WTC11 (cell line): ENCODE measurements at regions not wholly inside any gene's neighbourhood (a gene's known extent, or its start where the extent isn't known, plus 50 kb on each side); places are given as distances from the start of the nearest gene placed in this dataset.

ENCODE experiments used
- ATAC-seq: fragments of 200-7000 bp; cut with Tn5 transposase; 2 replicates; pipeline ENCODE4 v1.10.0; 2021; ENCODE audit warnings: mild to moderate bottlenecking, moderate library complexity
- CTCF ChIA-PET: fragments of 300-600 bp; sonication (Branson Sonifier 250); formaldehyde crosslinking; loops from one replicate; lab custom pipeline; 2021; ENCODE audit warnings: antibody characterized with exemption; lab: Charles Lee
- POLR2A ChIA-PET: fragments of 350-600 bp; sonication (Branson Sonifier 250); formaldehyde crosslinking; loops from one replicate; lab custom pipeline; 2021; ENCODE audit warnings: antibody characterized with exemption; lab: Charles Lee
- DNase-seq: peaks from one replicate; pipeline ENCODE4 v3.0.0; 2021; ENCODE audit warnings: low spot score
- H3K27ac Mint-ChIP-seq: 2 replicates; pipeline ENCODE4 v1.8.0; 2021; ENCODE audit warnings: mixed read lengths
- H3K27me3 Mint-ChIP-seq: 2 replicates; pipeline ENCODE4 v1.8.0; 2021; ENCODE audit warnings: low read depth, mild to moderate bottlenecking, moderate library complexity, mixed read lengths
- H3K36me3 Mint-ChIP-seq: 2 replicates; pipeline ENCODE4 v1.8.0; 2021; ENCODE audit warnings: mixed read lengths
- H3K4me1 Mint-ChIP-seq: 2 replicates; pipeline ENCODE4 v1.8.0; 2022; ENCODE audit warnings: mixed read lengths
- H3K4me3 Mint-ChIP-seq: 2 replicates; pipeline ENCODE4 v1.8.0; 2021; ENCODE audit warnings: mild to moderate bottlenecking, moderate library complexity, mixed read lengths
- H3K9me3 Mint-ChIP-seq: 2 replicates; pipeline ENCODE4 v1.8.0; 2021; ENCODE audit warnings: mixed read lengths
- CDX4 ChIP-seq: fragments of 250-450 bp; sonication (Bioruptor Pico); IDR thresholded peaks from 2 replicates; pipeline ENCODE4 v1.9.0; 2021; ENCODE audit warnings: moderate library complexity, mild to moderate bottlenecking, inconsistent platforms, borderline replicate concordance
- CREM ChIP-seq: sonication (generic); formaldehyde crosslinking; IDR thresholded peaks from 2 replicates; pipeline ENCODE4 v1.8.1; 2022; ENCODE audit warnings: mild to moderate bottlenecking, missing genetic modification reagents, moderate library complexity
- E2F5 ChIP-seq: sonication (generic); formaldehyde crosslinking; IDR thresholded peaks from 2 replicates; pipeline ENCODE4 v1.8.1; 2022; ENCODE audit warnings: mild to moderate bottlenecking, moderate library complexity, missing genetic modification reagents
- ERG ChIP-seq: fragments of 250-450 bp; sonication (Bioruptor Pico); IDR thresholded peaks from 2 replicates; pipeline ENCODE4 v1.8.0; 2021; ENCODE audit warnings: mild to moderate bottlenecking
- GRHL2 ChIP-seq: fragments of 250-450 bp; sonication (Bioruptor Pico); IDR thresholded peaks from 2 replicates; pipeline ENCODE4 v1.8.0; 2022; ENCODE audit warnings: mild to moderate bottlenecking, moderate library complexity; ENCODE audit not compliant: insufficient replicate concordance, severe bottlenecking
- GTF2I ChIP-seq: fragments of 250-450 bp; sonication (Bioruptor Pico); conservative IDR thresholded peaks from 2 replicates; pipeline ENCODE4 v1.4.0; 2021; ENCODE audit warnings: mild to moderate bottlenecking
- IRF1 ChIP-seq: sonication (generic); formaldehyde crosslinking; IDR thresholded peaks from 2 replicates; pipeline ENCODE4 v1.8.0; 2023; ENCODE audit warnings: missing genetic modification reagents
- IRF2 ChIP-seq: sonication (generic); formaldehyde crosslinking; IDR thresholded peaks from 2 replicates; pipeline ENCODE4 v1.8.0; 2022; ENCODE audit warnings: low read depth, missing genetic modification reagents, borderline replicate concordance
- MAX ChIP-seq: sonication (generic); formaldehyde crosslinking; IDR thresholded peaks from 2 replicates; pipeline ENCODE4 v1.8.0; 2022; ENCODE audit warnings: mild to moderate bottlenecking, missing genetic modification reagents
- NR2C2 ChIP-seq: sonication (generic); formaldehyde crosslinking; IDR thresholded peaks from 2 replicates; pipeline ENCODE4 v1.8.0; 2022; ENCODE audit warnings: mild to moderate bottlenecking, missing genetic modification reagents
- PRRX2 ChIP-seq: fragments of 250-450 bp; sonication (Bioruptor Pico); IDR thresholded peaks from 2 replicates; pipeline ENCODE4 v1.8.0; 2021; ENCODE audit warnings: mild to moderate bottlenecking
- RELA ChIP-seq: sonication (generic); formaldehyde crosslinking; IDR thresholded peaks from 2 replicates; pipeline ENCODE4 v1.8.1; 2022; ENCODE audit warnings: missing genetic modification reagents, mild to moderate bottlenecking, borderline replicate concordance
- SMAD3 ChIP-seq: sonication (generic); formaldehyde crosslinking; IDR thresholded peaks from 2 replicates; pipeline ENCODE4 v1.8.0; 2022; ENCODE audit warnings: missing genetic modification reagents, mild to moderate bottlenecking, borderline replicate concordance
- TEAD1 ChIP-seq: sonication (generic); formaldehyde crosslinking; IDR thresholded peaks from 2 replicates; pipeline ENCODE4 v1.8.0; 2022; ENCODE audit warnings: mild to moderate bottlenecking, missing genetic modification reagents
- ZNF121 ChIP-seq: sonication (generic); formaldehyde crosslinking; IDR thresholded peaks from 2 replicates; pipeline ENCODE4 v1.8.0; 2023; ENCODE audit warnings: missing genetic modification reagents
- ZNF317 ChIP-seq: sonication (generic); formaldehyde crosslinking; IDR thresholded peaks from 2 replicates; pipeline ENCODE4 v1.8.1; 2023; ENCODE audit warnings: low read depth, mild to moderate bottlenecking, moderate library complexity, missing genetic modification reagents, borderline replicate concordance
- ZNF416 ChIP-seq: fragments of 250-450 bp; sonication (Bioruptor Pico); IDR thresholded peaks from 2 replicates; pipeline ENCODE4 v1.9.0; 2021; ENCODE audit warnings: mild to moderate bottlenecking, inconsistent platforms
- TF ChIP-seq, protein P1 (sequence below): fragments of 250-450 bp; sonication (Bioruptor Pico); IDR thresholded peaks from 2 replicates; pipeline ENCODE4 v1.9.0; 2021; ENCODE audit warnings: mild to moderate bottlenecking, borderline replicate concordance
- TF ChIP-seq, protein P2 (sequence below): sonication (generic); formaldehyde crosslinking; IDR thresholded peaks from 2 replicates; pipeline ENCODE4 v1.8.0; 2022; ENCODE audit warnings: mild to moderate bottlenecking, missing genetic modification reagents
- TF ChIP-seq, protein P3 (sequence below): fragments of 250-450 bp; sonication (Bioruptor Pico); IDR thresholded peaks from 2 replicates; pipeline ENCODE4 v2.1.2; 2022; ENCODE audit warnings: mild to moderate bottlenecking, moderate library complexity
- TF ChIP-seq, protein P4 (sequence below): sonication (generic); formaldehyde crosslinking; IDR thresholded peaks from 2 replicates; pipeline ENCODE4 v1.8.0; 2022; ENCODE audit warnings: mild to moderate bottlenecking, missing genetic modification reagents

DNA sequence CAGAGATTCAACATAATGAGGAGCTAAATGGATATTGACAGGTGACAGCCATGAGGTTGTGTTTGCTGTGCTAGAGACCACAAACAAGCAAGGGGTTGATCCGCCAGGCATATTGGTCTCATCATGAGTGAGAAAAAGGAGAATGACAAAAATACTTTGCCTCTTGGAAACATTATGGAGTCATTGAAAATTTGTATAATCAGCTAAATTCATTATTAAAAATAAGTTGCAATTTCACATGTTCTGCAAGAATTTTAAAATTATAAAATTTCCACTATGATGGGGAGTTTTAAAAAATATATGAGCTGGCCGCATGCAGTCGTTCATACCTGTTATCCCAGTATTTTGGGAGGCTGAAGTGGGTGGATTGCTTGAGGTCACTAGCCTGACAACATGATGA lies 912.3 kb upstream of the SLC35B3 start:
- ATAC-seq (no peak), DNase-seq (no peak)
- Mint-ChIP-seq H3K36me3 (no peaks in the 10 kb centered on the region), H3K4me3 (no peak overlapping the region), H3K4me1 (peaks cover 11% of the 10 kb centered on the region), H3K27me3 (no peaks in the 10 kb centered on the region), H3K9me3 (no peaks in the 10 kb centered on the region), H3K27ac (no peak overlapping the region)
- no peak for TF ChIP-seq IRF2 (CRISPR knock-in tag)
- CTCF ChIA-PET = no interaction called here
- POLR2A ChIA-PET = no interaction called here

- POLR2A ChIA-PET = no interaction called here
- Mint-ChIP-seq H3K27me3 (no peaks in the 10 kb centered on the region), H3K4me1 (peaks cover 11% of the 10 kb centered on the region), H3K27ac (peak overlapping the region; percentile 38; the same call in 1 of the 2 replicates), H3K36me3 (no peaks in the 10 kb centered on the region), H3K9me3 (no peaks in the 10 kb centered on the region)
- ATAC-seq (peak; percentile 91), DNase-seq (no peak)
- CTCF ChIA-PET = no interaction called here
- TF ChIP-seq ZNF317 (CRISPR knock-in tag) (no peak), E2F5 (CRISPR knock-in tag) (no peak), GRHL2 (CRISPR knock-in tag) (no peak), PRRX2 (CRISPR knock-in tag) (no peak), ZNF416 (CRISPR knock-in tag) (no peak), NR2C2 (CRISPR knock-in tag) (no peak), IRF1 (CRISPR knock-in tag) (no peak), CDX4 (no peak), MAX (CRISPR knock-in tag) (no peak), SMAD3 (CRISPR knock-in tag) (no peak), RELA (CRISPR knock-in tag) (no peak)
- TF ChIP-seq, protein P1, sequence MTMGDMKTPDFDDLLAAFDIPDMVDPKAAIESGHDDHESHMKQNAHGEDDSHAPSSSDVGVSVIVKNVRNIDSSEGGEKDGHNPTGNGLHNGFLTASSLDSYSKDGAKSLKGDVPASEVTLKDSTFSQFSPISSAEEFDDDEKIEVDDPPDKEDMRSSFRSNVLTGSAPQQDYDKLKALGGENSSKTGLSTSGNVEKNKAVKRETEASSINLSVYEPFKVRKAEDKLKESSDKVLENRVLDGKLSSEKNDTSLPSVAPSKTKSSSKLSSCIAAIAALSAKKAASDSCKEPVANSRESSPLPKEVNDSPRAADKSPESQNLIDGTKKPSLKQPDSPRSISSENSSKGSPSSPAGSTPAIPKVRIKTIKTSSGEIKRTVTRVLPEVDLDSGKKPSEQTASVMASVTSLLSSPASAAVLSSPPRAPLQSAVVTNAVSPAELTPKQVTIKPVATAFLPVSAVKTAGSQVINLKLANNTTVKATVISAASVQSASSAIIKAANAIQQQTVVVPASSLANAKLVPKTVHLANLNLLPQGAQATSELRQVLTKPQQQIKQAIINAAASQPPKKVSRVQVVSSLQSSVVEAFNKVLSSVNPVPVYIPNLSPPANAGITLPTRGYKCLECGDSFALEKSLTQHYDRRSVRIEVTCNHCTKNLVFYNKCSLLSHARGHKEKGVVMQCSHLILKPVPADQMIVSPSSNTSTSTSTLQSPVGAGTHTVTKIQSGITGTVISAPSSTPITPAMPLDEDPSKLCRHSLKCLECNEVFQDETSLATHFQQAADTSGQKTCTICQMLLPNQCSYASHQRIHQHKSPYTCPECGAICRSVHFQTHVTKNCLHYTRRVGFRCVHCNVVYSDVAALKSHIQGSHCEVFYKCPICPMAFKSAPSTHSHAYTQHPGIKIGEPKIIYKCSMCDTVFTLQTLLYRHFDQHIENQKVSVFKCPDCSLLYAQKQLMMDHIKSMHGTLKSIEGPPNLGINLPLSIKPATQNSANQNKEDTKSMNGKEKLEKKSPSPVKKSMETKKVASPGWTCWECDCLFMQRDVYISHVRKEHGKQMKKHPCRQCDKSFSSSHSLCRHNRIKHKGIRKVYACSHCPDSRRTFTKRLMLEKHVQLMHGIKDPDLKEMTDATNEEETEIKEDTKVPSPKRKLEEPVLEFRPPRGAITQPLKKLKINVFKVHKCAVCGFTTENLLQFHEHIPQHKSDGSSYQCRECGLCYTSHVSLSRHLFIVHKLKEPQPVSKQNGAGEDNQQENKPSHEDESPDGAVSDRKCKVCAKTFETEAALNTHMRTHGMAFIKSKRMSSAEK (CRISPR knock-in tag) = no peak
- TF ChIP-seq, protein P2, sequence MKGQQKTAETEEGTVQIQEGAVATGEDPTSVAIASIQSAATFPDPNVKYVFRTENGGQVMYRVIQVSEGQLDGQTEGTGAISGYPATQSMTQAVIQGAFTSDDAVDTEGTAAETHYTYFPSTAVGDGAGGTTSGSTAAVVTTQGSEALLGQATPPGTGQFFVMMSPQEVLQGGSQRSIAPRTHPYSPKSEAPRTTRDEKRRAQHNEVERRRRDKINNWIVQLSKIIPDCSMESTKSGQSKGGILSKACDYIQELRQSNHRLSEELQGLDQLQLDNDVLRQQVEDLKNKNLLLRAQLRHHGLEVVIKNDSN (CRISPR knock-in tag) = no peak
- TF ChIP-seq, all 79 proteins: peak for 0
- no peak overlapping the region for H3K4me3 Mint-ChIP-seq
Measured at GRCh38 chr6:9346923-9347322, 911.6 kb upstream of the SLC35B3 start.

GRCh38 chr6:9335431-9335830 lies 900.1 kb upstream of the SLC35B3 start:
- Mint-ChIP-seq H3K9me3 (peaks cover 3% of the 10 kb centered on the region; the same call in 1 of the 2 replicates), H3K4me3 (peak overlapping the region; percentile 35; the same call in 1 of the 2 replicates), H3K27me3 (no peaks in the 10 kb centered on the region), H3K4me1 (0 out of 2 replicates have a peak, but pooled peaks cover 2% of the 10 kb centered on the region), H3K27ac (no peak overlapping the region), H3K36me3 (no peaks in the 10 kb centered on the region)
- ChIA-PET POLR2A (no interaction called here), CTCF (no interaction called here)
- no peak for DNase-seq
- ATAC-seq = no peak; the same call in 1 of the 2 replicates
- TF ChIP-seq GTF2I (CRISPR knock-in tag) = no peak
- TF ChIP-seq GRHL2 (CRISPR knock-in tag) = no peak
- TF ChIP-seq, protein P3, sequence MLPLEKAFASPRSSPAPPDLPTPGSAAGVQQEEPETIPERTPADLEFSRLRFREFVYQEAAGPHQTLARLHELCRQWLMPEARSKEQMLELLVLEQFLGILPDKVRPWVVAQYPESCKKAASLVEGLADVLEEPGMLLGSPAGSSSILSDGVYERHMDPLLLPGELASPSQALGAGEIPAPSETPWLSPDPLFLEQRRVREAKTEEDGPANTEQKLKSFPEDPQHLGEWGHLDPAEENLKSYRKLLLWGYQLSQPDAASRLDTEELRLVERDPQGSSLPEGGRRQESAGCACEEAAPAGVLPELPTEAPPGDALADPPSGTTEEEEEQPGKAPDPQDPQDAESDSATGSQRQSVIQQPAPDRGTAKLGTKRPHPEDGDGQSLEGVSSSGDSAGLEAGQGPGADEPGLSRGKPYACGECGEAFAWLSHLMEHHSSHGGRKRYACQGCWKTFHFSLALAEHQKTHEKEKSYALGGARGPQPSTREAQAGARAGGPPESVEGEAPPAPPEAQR (CRISPR knock-in tag) = no peak
- TF ChIP-seq PRRX2 (CRISPR knock-in tag) = no peak
- no peak for TF ChIP-seq ERG
- TF ChIP-seq TEAD1 (CRISPR knock-in tag) = no peak
- no peak for TF ChIP-seq RELA (CRISPR knock-in tag)
- no peak for TF ChIP-seq CREM (CRISPR knock-in tag)
- TF ChIP-seq ZNF121 (CRISPR knock-in tag) = no peak
- TF ChIP-seq, protein P4, sequence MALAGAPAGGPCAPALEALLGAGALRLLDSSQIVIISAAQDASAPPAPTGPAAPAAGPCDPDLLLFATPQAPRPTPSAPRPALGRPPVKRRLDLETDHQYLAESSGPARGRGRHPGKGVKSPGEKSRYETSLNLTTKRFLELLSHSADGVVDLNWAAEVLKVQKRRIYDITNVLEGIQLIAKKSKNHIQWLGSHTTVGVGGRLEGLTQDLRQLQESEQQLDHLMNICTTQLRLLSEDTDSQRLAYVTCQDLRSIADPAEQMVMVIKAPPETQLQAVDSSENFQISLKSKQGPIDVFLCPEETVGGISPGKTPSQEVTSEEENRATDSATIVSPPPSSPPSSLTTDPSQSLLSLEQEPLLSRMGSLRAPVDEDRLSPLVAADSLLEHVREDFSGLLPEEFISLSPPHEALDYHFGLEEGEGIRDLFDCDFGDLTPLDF = no peak
